Activated CD8-positive, alpha-beta memory T cell treated with anti-CD3 and anti-CD28 coated beads, Interleukin-2, amount 10 ng/mL, durations not matched to agents 7 days and 5 days (primary cell): ENCODE measurements at regions not wholly inside any gene's neighbourhood (a gene's known extent, or its start where the extent isn't known, plus 50 kb on each side); places are given as distances from the start of the nearest gene placed in this dataset.

ENCODE experiments used
- ATAC-seq: fragments of 150-1000 bp; cut with Tn5 transposase; one replicate; pipeline ENCODE4 v1.10.0; 2021; ENCODE audit warnings: moderate library complexity
- CTCF ChIA-PET: fragments of 350-600 bp; sonication (Branson Sonifier 250); formaldehyde crosslinking; loops from one replicate; lab custom pipeline; 2021; ENCODE audit warnings: antibody characterized with exemption; lab: Charles Lee
- DNase-seq: peaks from one replicate; pipeline ENCODE4 v3.0.0-alpha.2; 2020
- H3K27ac Mint-ChIP-seq: one replicate; pipeline ENCODE4 v1.8.0; 2021; ENCODE audit warnings: mild to moderate bottlenecking, mixed read lengths
- H3K27me3 Mint-ChIP-seq: one replicate; pipeline ENCODE4 v1.8.0; 2021; ENCODE audit warnings: mixed read lengths
- H3K36me3 Mint-ChIP-seq: one replicate; pipeline ENCODE4 v1.8.0; 2021; ENCODE audit warnings: mild to moderate bottlenecking, mixed read lengths
- H3K4me1 Mint-ChIP-seq: one replicate; pipeline ENCODE4 v1.8.0; 2021; ENCODE audit warnings: mixed read lengths
- H3K4me3 Mint-ChIP-seq: one replicate; pipeline ENCODE4 v1.8.0; 2021; ENCODE audit warnings: mild to moderate bottlenecking, moderate library complexity, mixed read lengths
- H3K9me3 Mint-ChIP-seq: one replicate; pipeline ENCODE4 v1.8.0; 2022; ENCODE audit warnings: low read depth, mixed read lengths

DNA sequence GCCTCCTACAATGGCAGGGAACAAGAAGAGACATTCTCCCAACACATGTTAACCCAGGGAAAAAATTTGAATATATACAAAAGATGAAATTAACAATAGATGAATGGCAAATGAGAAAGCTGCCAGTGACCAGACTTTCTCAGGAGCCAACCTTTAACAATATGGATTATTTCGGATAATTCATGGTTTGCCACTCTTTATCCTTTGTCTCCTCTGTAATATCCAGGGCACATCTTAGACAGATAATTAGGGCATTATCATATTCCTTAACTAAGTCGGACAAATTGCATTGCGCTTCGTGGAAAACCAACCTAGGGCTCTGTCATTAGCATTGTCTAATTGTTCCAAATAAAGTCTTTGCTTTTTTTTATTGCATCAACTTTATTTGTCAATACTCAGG is 97.3 kb downstream of the CDCA7 start:
- Mint-ChIP-seq H3K4me1 (peaks cover 15% of the 10 kb centered on the region), H3K9me3 (no peaks in the 10 kb centered on the region), H3K36me3 (no peaks in the 10 kb centered on the region), H3K4me3 (no peak overlapping the region), H3K27me3 (peaks cover 28% of the 10 kb centered on the region), H3K27ac (no peak overlapping the region)
- CTCF ChIA-PET: no interaction called here
- ATAC-seq (no peak), DNase-seq (no peak)

GRCh38 chr2:173452416-173452815 is 97.7 kb downstream of the CDCA7 start:
- Mint-ChIP-seq H3K27ac (no peak overlapping the region), H3K36me3 (no peaks in the 10 kb centered on the region), H3K4me1 (peaks cover 15% of the 10 kb centered on the region), H3K9me3 (no peaks in the 10 kb centered on the region), H3K4me3 (no peak overlapping the region), H3K27me3 (peaks cover 28% of the 10 kb centered on the region)
- ATAC-seq: no peak
- no peak for DNase-seq
- CTCF ChIA-PET: no interaction called here

- ATAC-seq (no peak), DNase-seq (no peak)
- no peak overlapping the region for H3K4me3 Mint-ChIP-seq
- H3K9me3 Mint-ChIP-seq: no peaks in the 10 kb centered on the region
- H3K27ac Mint-ChIP-seq: no peak overlapping the region
- peaks cover 30% of the 10 kb centered on the region for H3K27me3 Mint-ChIP-seq
- no peaks in the 10 kb centered on the region for H3K4me1 Mint-ChIP-seq
- CTCF ChIA-PET: no interaction called here
- H3K36me3 Mint-ChIP-seq: no peaks in the 10 kb centered on the region
Measured at GRCh38 chr2:173456960-173457359, 102.3 kb downstream of the CDCA7 start.

DNA sequence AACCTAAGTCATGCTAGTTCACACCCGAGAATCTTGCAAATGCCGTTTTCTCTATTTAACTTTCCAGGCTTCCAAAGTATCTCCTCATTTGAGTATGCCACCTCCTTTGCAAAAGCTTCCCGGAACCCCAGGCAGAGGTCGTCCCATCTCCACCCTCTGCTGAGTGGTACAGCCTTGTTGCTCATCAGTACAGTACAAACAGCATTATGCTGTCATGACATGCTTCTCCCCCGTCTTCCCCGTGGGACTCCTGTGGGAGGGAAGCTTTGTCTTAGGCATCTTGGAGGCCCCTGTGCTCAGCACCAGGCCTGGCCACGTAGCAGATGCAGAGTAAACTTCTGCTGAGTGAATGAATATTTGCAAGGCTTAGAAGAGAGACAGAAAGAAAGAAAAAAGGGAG is 102.7 kb downstream of the CDCA7 start:
- Mint-ChIP-seq H3K4me1 (no peaks in the 10 kb centered on the region), H3K36me3 (no peaks in the 10 kb centered on the region), H3K27ac (no peak overlapping the region), H3K9me3 (no peaks in the 10 kb centered on the region), H3K27me3 (peaks cover 29% of the 10 kb centered on the region), H3K4me3 (no peak overlapping the region)
- DNase-seq (no peak), ATAC-seq (no peak)
- CTCF ChIA-PET: no interaction called here

GRCh38 chr2:173458991-173459780 is 104.5 kb downstream of the CDCA7 start:
- H3K27ac Mint-ChIP-seq: no peak overlapping the region
- CTCF ChIA-PET: no interaction called here
- no peaks in the 10 kb centered on the region for H3K9me3 Mint-ChIP-seq
- no peak for ATAC-seq
- no peak for DNase-seq
- H3K36me3 Mint-ChIP-seq: no peaks in the 10 kb centered on the region
- peaks cover 31% of the 10 kb centered on the region for H3K27me3 Mint-ChIP-seq
- no peaks in the 10 kb centered on the region for H3K4me1 Mint-ChIP-seq
- no peak overlapping the region for H3K4me3 Mint-ChIP-seq

DNA sequence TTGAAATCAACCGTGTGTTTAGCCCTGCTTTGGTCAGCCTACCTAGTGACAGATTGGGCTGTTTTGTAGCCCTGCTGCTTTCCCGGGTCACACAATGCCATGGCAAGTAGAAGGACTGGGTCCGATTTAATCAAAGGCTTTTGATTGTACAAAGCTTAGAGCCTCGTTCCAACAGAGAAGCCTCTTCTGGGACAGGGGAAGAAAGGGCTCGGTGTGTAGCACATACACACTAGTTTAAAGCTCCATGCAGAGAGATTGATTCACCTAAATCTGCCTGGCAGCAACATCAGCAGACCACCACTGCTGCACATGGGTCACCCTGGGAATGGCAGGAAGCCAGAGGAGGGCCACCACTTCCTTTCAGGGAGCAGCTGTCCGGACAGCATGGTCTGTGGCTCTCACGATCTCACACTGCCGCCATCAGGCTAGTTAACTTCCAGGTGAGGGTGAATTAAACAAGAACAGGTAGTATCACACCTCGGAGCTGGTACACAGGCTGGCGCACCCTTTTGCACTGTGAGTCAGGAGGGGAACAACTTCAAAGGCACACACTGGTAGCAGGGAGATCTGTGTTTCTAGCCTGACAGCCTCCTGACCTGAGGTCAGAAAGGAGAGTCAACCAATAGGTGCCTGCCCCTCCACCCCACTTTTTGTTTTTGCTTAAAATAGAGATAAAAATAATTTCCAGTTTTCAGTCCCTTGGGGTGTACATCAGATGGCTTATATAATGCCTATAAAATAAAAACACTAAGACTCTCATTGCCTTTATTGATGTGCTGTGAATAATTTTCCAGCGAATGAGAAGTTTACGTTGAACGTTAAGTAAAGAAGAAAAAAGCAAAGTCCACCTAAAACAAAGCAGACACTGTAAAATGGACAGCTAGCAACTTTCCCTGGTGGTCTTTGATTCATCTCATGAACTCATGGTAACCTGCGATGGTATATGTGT is 108.5 kb downstream of the CDCA7 start:
- no peak overlapping the region for H3K4me3 Mint-ChIP-seq
- CTCF ChIA-PET: no interaction called here
- DNase-seq (no peak), ATAC-seq (no peak)
- H3K9me3 Mint-ChIP-seq: no peaks in the 10 kb centered on the region
- no peaks in the 10 kb centered on the region for H3K4me1 Mint-ChIP-seq
- H3K27me3 Mint-ChIP-seq: peaks cover 33% of the 10 kb centered on the region
- no peak overlapping the region for H3K27ac Mint-ChIP-seq
- no peaks in the 10 kb centered on the region for H3K36me3 Mint-ChIP-seq

DNA sequence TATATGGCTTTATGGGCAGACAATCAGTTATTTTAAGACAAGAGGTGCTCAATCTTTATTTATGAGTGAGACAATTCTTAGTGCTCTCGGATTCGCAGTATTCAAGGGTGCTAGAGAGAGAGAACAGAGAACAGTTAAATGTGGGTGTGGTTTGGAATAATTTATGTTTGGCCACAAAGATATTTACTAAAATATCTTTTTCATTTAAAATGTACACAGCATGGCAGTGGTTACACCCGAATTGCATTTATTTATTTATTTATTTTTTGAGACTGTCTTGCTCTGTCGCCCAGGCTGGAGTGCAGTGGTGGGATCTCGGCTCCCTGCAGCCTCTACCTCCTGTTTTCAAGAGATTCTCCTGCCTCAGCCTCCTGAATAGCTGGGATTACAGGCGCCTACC is 109.2 kb downstream of the CDCA7 start:
- Mint-ChIP-seq H3K4me1 (no peaks in the 10 kb centered on the region), H3K9me3 (no peaks in the 10 kb centered on the region), H3K27me3 (peaks cover 33% of the 10 kb centered on the region), H3K27ac (no peak overlapping the region), H3K36me3 (no peaks in the 10 kb centered on the region), H3K4me3 (no peak overlapping the region)
- no peak for DNase-seq
- CTCF ChIA-PET: no interaction called here
- ATAC-seq: no peak

- H3K27ac Mint-ChIP-seq: no peak overlapping the region
- no peaks in the 10 kb centered on the region for H3K36me3 Mint-ChIP-seq
- H3K9me3 Mint-ChIP-seq: peaks cover 2% of the 10 kb centered on the region
- CTCF ChIA-PET: no interaction called here
- peaks cover 18% of the 10 kb centered on the region for H3K27me3 Mint-ChIP-seq
- no peak for DNase-seq
- no peaks in the 10 kb centered on the region for H3K4me1 Mint-ChIP-seq
- H3K4me3 Mint-ChIP-seq: no peak overlapping the region
- no peak for ATAC-seq
Measured at GRCh38 chr2:173467751-173468150, 113.1 kb downstream of the CDCA7 start.

DNA sequence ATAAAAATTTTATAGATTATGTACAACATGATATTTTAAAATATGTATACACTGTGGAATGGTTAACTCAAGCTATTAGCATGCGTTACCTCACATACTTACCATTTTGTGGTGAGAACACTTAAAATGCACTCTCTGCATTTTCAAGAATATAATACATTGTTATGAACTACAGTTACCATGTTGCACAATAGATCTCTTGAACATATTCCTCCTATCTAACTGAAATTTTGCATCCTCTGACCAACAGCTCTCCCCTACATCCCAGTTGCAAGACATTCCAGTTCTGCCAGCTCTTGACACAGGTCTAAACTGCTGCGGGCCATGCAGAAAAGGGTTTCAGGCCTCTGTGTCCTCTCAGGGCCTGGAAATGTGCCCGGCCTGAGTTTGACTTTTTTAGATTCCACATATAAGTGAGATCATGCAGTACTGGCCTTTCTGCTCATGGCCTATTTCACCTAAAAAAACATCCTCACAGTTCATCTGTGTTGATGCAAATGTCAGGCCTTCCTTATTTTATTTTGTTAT is 113.7 kb downstream of the CDCA7 start:
- H3K9me3 Mint-ChIP-seq: peaks cover 2% of the 10 kb centered on the region
- CTCF ChIA-PET: no interaction called here
- H3K4me1 Mint-ChIP-seq: no peaks in the 10 kb centered on the region
- no peak for ATAC-seq
- no peak overlapping the region for H3K27ac Mint-ChIP-seq
- DNase-seq: no peak
- peaks cover 13% of the 10 kb centered on the region for H3K27me3 Mint-ChIP-seq
- no peaks in the 10 kb centered on the region for H3K36me3 Mint-ChIP-seq
- no peak overlapping the region for H3K4me3 Mint-ChIP-seq

- ATAC-seq: no peak
- CTCF ChIA-PET: no interaction called here
Measured at GRCh38 chr2:173472112-173472511, 117.4 kb downstream of the CDCA7 start.

DNA sequence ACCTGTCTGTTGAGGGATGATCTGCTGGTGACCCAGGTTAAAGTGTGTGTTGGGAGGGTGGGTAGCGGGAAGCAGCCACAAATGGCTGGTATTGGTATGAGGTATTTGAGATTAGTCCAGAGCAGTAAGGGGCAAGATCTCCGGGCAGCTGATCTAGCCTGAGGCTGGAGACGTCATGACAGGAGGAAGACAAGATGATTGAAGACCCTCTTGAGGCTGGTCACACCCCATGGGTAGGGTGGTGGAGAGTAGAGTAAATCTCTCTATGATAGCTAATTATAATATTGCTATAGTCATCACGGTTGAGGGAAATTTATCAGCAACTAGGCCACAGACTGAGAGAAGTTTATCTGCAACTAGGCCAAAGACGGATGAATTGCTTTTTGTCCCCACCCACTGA is 128.5 kb downstream of the CDCA7 start:
- Mint-ChIP-seq H3K27ac (no peak overlapping the region), H3K9me3 (no peaks in the 10 kb centered on the region), H3K36me3 (no peaks in the 10 kb centered on the region), H3K4me3 (no peak overlapping the region), H3K4me1 (no peaks in the 10 kb centered on the region), H3K27me3 (peaks cover 7% of the 10 kb centered on the region)
- ATAC-seq (no peak), DNase-seq (no peak)
- CTCF ChIA-PET: no interaction called here

More at GRCh38 chr2:173472112-173472511, 117.4 kb downstream of the CDCA7 start:
- Mint-ChIP-seq H3K9me3 (peaks cover 2% of the 10 kb centered on the region), H3K4me3 (no peak overlapping the region), H3K36me3 (no peaks in the 10 kb centered on the region), H3K27ac (no peak overlapping the region), H3K27me3 (peaks cover 17% of the 10 kb centered on the region), H3K4me1 (no peaks in the 10 kb centered on the region)
- DNase-seq: no peak

DNA sequence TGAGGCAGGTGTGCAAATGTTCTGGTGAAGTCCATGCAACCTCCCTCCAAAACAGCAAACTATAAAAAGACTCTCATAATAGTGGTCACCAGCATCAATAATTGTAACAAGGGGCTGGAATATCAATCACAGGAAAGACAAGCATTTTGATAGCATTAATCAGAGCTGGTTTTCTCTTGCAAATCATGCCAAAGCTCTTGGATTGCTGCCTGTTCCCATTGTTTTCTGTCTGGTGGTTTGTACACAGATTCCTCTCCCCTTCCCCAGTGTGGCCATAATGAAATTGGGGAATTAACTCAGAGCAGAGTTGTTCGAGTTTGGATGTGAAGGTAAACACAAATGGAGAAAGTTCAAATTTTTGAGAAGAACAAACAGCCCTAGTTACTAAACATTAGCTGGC is 134.2 kb downstream of the CDCA7 start:
- no peak overlapping the region for H3K4me3 Mint-ChIP-seq
- no peaks in the 10 kb centered on the region for H3K9me3 Mint-ChIP-seq
- no peaks in the 10 kb centered on the region for H3K36me3 Mint-ChIP-seq
- H3K4me1 Mint-ChIP-seq: no peaks in the 10 kb centered on the region
- CTCF ChIA-PET: no interaction called here
- peaks cover 15% of the 10 kb centered on the region for H3K27me3 Mint-ChIP-seq
- no peak overlapping the region for H3K27ac Mint-ChIP-seq
- DNase-seq (no peak), ATAC-seq (no peak)

DNA sequence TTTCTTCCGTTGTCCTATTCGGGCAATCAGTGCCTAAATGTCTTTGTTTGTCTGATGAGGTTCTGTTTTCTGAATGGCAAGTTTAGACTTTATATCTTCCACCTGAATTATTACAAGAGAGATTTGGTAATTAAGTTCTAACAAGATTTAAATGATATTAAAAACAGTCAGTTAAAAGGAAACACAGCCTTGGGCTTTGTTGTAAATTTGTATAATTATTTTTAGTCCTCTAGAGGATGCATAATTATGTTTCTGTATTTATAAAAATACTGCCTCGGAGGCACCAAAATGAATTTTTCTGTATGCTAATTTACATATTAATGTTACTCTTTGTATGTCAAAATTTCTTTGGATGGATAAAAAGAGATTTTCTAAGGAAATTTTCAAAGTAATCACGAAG is 136.7 kb downstream of the CDCA7 start:
- no peak overlapping the region for H3K27ac Mint-ChIP-seq
- peaks cover 10% of the 10 kb centered on the region for H3K27me3 Mint-ChIP-seq
- no peaks in the 10 kb centered on the region for H3K4me1 Mint-ChIP-seq
- CTCF ChIA-PET: no interaction called here
- DNase-seq (no peak), ATAC-seq (no peak)
- H3K36me3 Mint-ChIP-seq: no peaks in the 10 kb centered on the region
- H3K4me3 Mint-ChIP-seq: no peak overlapping the region
- no peaks in the 10 kb centered on the region for H3K9me3 Mint-ChIP-seq

- Mint-ChIP-seq H3K27me3 (peaks cover 6% of the 10 kb centered on the region), H3K9me3 (no peaks in the 10 kb centered on the region), H3K27ac (no peak overlapping the region), H3K4me3 (no peak overlapping the region), H3K4me1 (no peaks in the 10 kb centered on the region), H3K36me3 (no peaks in the 10 kb centered on the region)
- DNase-seq (no peak), ATAC-seq (no peak)
- CTCF ChIA-PET: no interaction called here
Measured at GRCh38 chr2:173493874-173494273, 139.2 kb downstream of the CDCA7 start.
